ENCODE measurements at regions not wholly inside any gene's neighbourhood (a gene's known extent, or its start where the extent isn't known, plus 50 kb on each side); places are given as distances from the start of the nearest gene placed in this dataset.

DNA sequence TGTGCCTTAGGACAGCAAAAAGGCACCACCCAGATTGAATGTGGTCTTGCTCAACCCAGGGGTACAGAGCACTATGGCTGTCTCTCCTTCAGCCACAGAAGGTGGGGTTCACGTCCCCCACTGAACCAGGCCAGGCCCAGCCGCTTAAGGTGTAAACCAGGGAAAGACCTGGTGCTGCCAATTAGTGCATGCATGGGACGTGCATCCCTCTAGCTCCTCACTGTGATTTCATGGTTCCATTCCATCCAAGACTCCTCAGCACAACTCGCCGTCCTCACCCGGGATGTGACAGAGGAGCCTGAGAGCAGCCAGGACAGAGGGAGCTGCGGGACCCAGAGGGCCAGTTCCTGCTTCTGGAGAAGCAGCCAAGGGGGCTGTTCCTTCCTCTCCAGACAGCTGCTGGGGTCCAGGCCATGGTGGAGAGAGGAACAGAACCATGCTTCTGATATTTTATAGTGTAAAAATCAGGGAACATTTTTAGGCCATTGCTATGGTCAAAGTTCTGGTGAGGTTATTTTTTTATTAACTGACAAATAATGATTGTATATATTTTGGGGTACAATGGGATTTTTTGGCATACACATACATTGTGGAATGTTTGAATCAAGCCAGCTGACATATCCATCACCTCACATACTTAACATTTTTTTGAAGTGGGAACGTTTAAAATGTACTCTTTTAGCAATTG, 492.2 kb upstream of the B3GAT1 start:
- Histone ChIP-seq H3K4me1 (ENCODE audit: insufficient read depth, low read length) (no peaks in the 10 kb centered on the region), H3K27ac (ENCODE audit: low read depth, low read length) (no peak overlapping the region), H3K4me3 (ENCODE audit: insufficient read depth, low read length) (no peak overlapping the region), H3K27me3 (ENCODE audit: insufficient read depth, low read length) (no peaks in the 10 kb centered on the region), H3K36me3 (ENCODE audit: insufficient read depth, low read length) (no peaks in the 10 kb centered on the region), H4K20me1 (ENCODE audit: insufficient read depth, low read length) (no peaks in the 10 kb centered on the region), H3K4me2 (ENCODE audit: insufficient read depth, low read length) (no peak overlapping the region), H3K9me3 (ENCODE audit: low read depth, low read length) (no peaks in the 10 kb centered on the region), H2AFZ (ENCODE audit: low read length) (no peak overlapping the region), H3K79me2 (ENCODE audit: insufficient read depth, low read length) (no peaks in the 10 kb centered on the region)
- no peak for DNase-seq (ENCODE audit: insufficient read length, low spot score, missing footprints)
- TF ChIP-seq, protein P1, sequence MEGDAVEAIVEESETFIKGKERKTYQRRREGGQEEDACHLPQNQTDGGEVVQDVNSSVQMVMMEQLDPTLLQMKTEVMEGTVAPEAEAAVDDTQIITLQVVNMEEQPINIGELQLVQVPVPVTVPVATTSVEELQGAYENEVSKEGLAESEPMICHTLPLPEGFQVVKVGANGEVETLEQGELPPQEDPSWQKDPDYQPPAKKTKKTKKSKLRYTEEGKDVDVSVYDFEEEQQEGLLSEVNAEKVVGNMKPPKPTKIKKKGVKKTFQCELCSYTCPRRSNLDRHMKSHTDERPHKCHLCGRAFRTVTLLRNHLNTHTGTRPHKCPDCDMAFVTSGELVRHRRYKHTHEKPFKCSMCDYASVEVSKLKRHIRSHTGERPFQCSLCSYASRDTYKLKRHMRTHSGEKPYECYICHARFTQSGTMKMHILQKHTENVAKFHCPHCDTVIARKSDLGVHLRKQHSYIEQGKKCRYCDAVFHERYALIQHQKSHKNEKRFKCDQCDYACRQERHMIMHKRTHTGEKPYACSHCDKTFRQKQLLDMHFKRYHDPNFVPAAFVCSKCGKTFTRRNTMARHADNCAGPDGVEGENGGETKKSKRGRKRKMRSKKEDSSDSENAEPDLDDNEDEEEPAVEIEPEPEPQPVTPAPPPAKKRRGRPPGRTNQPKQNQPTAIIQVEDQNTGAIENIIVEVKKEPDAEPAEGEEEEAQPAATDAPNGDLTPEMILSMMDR (IDR thresholded peaks at IDR 0.05; ENCODE audit: extremely low read depth, low read depth, low read length), result no peak

DNA sequence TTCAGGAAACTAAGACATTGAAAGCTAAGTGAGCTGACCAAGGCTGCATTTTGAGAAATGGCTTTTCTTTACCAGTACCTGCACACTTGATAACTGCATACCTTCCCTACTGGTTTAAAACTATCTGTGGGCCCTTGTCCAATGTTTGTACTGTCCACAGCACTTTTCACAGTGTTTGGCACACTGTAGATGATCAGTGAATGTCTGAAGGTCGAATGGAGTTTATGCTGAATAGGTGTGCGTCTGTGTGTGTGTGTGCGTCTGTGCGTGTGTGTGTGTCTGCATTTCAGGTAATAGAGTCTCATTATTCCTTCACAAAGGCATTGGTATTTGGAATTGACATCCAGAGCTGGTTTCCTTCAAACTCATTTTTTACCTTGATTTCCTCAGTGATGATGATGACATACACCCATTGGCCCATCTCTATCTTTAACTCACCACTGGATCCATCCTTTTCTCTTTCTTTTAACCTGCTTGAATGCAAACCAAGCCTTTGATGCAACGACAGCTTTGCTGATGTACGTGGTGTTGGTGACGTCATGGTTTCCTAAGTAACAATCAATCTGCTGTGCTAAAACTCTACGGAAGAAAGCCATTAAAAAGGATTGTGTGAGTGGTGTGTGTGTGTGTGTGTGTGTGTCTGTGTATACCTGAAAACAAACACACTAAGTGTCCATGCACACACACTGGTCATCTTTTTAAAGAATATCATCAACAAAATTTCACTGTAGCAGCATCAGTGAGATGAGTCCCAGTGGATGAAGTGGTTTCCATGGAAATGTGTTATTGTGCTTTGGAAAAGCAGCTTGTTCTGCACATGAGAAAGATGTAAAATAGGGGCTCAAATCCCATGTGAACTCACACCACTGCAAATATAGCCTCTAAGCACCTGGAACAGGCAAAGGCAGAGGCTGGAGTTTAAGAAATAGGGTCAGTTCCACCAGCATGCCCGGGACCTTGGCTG, 490.2 kb upstream of the B3GAT1 start:
- H4K20me1 ChIP-seq (ENCODE audit: insufficient read depth, low read length), result no peaks in the 10 kb centered on the region
- H3K4me2 ChIP-seq (ENCODE audit: insufficient read depth, low read length), result no peak overlapping the region
- H2AFZ ChIP-seq (ENCODE audit: low read length), result no peak overlapping the region
- no peak for DNase-seq (ENCODE audit: insufficient read length, low spot score, missing footprints)
- TF ChIP-seq, protein P1 (IDR thresholded peaks at IDR 0.05; ENCODE audit: extremely low read depth, low read depth, low read length), result no peak
- no peaks in the 10 kb centered on the region for H3K4me1 ChIP-seq (ENCODE audit: insufficient read depth, low read length)
- no peak overlapping the region for H3K27ac ChIP-seq (ENCODE audit: low read depth, low read length)
- no peaks in the 10 kb centered on the region for H3K27me3 ChIP-seq (ENCODE audit: insufficient read depth, low read length)
- H3K79me2 ChIP-seq (ENCODE audit: insufficient read depth, low read length), result no peaks in the 10 kb centered on the region
- H3K36me3 ChIP-seq (ENCODE audit: insufficient read depth, low read length), result no peaks in the 10 kb centered on the region
- no peaks in the 10 kb centered on the region for H3K9me3 ChIP-seq (ENCODE audit: low read depth, low read length)
- no peak overlapping the region for H3K4me3 ChIP-seq (ENCODE audit: insufficient read depth, low read length)

DNA sequence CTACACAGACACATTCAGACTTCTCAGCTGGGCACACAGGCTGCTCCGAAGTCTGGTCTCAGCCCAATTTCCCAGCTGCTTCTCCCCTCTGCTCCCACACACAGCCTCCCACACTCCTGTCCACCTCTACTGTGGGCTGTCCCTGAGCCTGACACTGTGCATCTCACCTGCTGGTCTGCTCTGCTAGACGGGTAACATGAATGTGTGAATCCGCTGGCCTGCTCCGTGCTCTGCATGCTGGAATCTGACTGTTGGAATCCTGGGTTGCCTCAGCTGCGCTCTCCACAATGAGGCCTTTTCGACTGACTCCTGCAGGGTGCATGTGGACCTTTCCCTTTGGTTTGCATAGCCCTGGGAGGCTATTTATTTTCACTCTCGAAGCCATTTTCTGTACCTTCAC, 489.5 kb upstream of the B3GAT1 start:
- Histone ChIP-seq H3K4me1 (ENCODE audit: insufficient read depth, low read length) (no peaks in the 10 kb centered on the region), H3K27me3 (ENCODE audit: insufficient read depth, low read length) (no peaks in the 10 kb centered on the region), H3K36me3 (ENCODE audit: insufficient read depth, low read length) (no peaks in the 10 kb centered on the region), H2AFZ (ENCODE audit: low read length) (no peak overlapping the region), H3K9me3 (ENCODE audit: low read depth, low read length) (no peaks in the 10 kb centered on the region), H3K27ac (ENCODE audit: low read depth, low read length) (no peak overlapping the region), H3K4me2 (ENCODE audit: insufficient read depth, low read length) (no peak overlapping the region), H4K20me1 (ENCODE audit: insufficient read depth, low read length) (no peaks in the 10 kb centered on the region), H3K4me3 (ENCODE audit: insufficient read depth, low read length) (no peak overlapping the region), H3K79me2 (ENCODE audit: insufficient read depth, low read length) (no peaks in the 10 kb centered on the region)
- DNase-seq (ENCODE audit: insufficient read length, low spot score, missing footprints), result no peak
- TF ChIP-seq, protein P1 (IDR thresholded peaks at IDR 0.05; ENCODE audit: extremely low read depth, low read depth, low read length), result no peak

Data from osteoblast (primary cell).